ENCODE measurements at regions not wholly inside any gene's neighbourhood (a gene's known extent, or its start where the extent isn't known, plus 50 kb on each side); places are given as distances from the start of the nearest gene placed in this dataset.

GRCh38 chr4:12689457-12689856, 794.7 kb downstream of the RAB28 start:
- no peaks in the 10 kb centered on the region for H3K9me3 ChIP-seq
- no peaks in the 10 kb centered on the region for H3K27me3 ChIP-seq
- H3K36me3 ChIP-seq = no peaks in the 10 kb centered on the region
- intact Hi-C loops (cut with DNase I; ENCODE audit: low total_unique reads) = no loop called here
- no peak overlapping the region for H3K4me3 ChIP-seq
- no peaks in the 10 kb centered on the region for H3K4me1 ChIP-seq
- DNase-seq = no peak
- H3K27ac ChIP-seq = no peak overlapping the region
- TF ChIP-seq, protein P1, sequence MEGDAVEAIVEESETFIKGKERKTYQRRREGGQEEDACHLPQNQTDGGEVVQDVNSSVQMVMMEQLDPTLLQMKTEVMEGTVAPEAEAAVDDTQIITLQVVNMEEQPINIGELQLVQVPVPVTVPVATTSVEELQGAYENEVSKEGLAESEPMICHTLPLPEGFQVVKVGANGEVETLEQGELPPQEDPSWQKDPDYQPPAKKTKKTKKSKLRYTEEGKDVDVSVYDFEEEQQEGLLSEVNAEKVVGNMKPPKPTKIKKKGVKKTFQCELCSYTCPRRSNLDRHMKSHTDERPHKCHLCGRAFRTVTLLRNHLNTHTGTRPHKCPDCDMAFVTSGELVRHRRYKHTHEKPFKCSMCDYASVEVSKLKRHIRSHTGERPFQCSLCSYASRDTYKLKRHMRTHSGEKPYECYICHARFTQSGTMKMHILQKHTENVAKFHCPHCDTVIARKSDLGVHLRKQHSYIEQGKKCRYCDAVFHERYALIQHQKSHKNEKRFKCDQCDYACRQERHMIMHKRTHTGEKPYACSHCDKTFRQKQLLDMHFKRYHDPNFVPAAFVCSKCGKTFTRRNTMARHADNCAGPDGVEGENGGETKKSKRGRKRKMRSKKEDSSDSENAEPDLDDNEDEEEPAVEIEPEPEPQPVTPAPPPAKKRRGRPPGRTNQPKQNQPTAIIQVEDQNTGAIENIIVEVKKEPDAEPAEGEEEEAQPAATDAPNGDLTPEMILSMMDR (IDR thresholded peaks at IDR 0.05) = no peak

DNA sequence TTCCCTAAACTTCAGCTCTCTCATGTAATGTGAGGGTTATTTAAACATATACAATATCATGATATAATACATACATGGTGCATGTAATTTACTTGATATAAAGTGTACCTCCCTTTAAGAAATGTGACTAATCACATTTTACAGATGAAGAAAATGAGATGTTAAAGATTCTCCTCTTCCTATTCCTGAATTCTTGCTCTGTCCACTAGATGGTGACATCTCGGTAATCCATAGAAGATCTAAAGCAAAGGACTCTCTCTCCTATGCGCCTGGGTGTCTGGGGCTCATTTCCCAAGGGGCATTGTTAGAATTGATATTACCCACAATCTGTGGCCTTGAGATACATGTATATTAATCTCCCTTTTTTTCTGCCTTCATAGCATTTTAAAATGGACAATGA, 804.9 kb downstream of the RAB28 start:
- no peak for DNase-seq
- Histone ChIP-seq H3K9me3 (no peaks in the 10 kb centered on the region), H3K27ac (no peak overlapping the region), H3K36me3 (no peaks in the 10 kb centered on the region), H3K4me1 (no peaks in the 10 kb centered on the region), H3K4me3 (no peak overlapping the region), H3K27me3 (no peaks in the 10 kb centered on the region)
- intact Hi-C loops (cut with DNase I; ENCODE audit: low total_unique reads) = no loop called here
- TF ChIP-seq POLR2A (IDR thresholded peaks at IDR 0.05) = no peak
- TF ChIP-seq, protein P1 (IDR thresholded peaks at IDR 0.05) = no peak

- no peaks in the 10 kb centered on the region for H3K9me3 ChIP-seq
- H3K4me1 ChIP-seq = no peaks in the 10 kb centered on the region
- no peak for DNase-seq
- no peaks in the 10 kb centered on the region for H3K27me3 ChIP-seq
- no peaks in the 10 kb centered on the region for H3K36me3 ChIP-seq
- no peak overlapping the region for H3K27ac ChIP-seq
- H3K4me3 ChIP-seq = no peak overlapping the region
- TF ChIP-seq, protein P1 (IDR thresholded peaks at IDR 0.05) = no peak
- TF ChIP-seq POLR2A (IDR thresholded peaks at IDR 0.05) = no peak
- intact Hi-C loops (cut with DNase I; ENCODE audit: low total_unique reads) = no loop called here
Observed at GRCh38 chr4:12674184-12674583, 810.0 kb downstream of the RAB28 start.

DNA sequence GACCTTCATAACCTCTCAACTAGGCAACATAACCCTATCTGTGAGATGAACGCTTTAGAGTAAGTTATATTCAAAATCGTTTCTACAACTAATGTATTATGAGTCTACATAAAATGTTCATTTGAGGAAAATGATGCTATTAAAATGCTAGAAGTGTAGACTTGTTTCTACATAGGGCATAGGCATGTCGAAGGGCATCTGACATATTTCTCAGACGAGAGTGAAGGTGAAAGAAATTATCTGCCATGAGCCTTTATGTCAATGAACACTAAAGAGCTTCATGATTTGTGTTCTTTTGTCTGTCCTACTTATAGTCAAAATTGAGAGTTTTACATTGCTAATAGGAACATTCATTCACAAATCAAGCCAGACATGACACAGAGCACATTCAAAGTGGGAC, 811.8 kb downstream of the RAB28 start:
- DNase-seq = no peak
- intact Hi-C loops (cut with DNase I; ENCODE audit: low total_unique reads) = no loop called here
- no peaks in the 10 kb centered on the region for H3K27me3 ChIP-seq
- H3K4me3 ChIP-seq = no peak overlapping the region
- no peaks in the 10 kb centered on the region for H3K4me1 ChIP-seq
- H3K27ac ChIP-seq = no peak overlapping the region
- TF ChIP-seq, protein P1 (IDR thresholded peaks at IDR 0.05) = no peak
- no peak for TF ChIP-seq POLR2A (IDR thresholded peaks at IDR 0.05)
- no peaks in the 10 kb centered on the region for H3K36me3 ChIP-seq
- no peaks in the 10 kb centered on the region for H3K9me3 ChIP-seq

- no peak for DNase-seq
- TF ChIP-seq, protein P1 (IDR thresholded peaks at IDR 0.05) = no peak
- no peak for TF ChIP-seq POLR2A (IDR thresholded peaks at IDR 0.05)
- intact Hi-C loops (cut with DNase I; ENCODE audit: low total_unique reads) = no loop called here
Observed at GRCh38 chr4:12658146-12658545, 826.0 kb downstream of the RAB28 start.

More at GRCh38 chr4:12658146-12658545, 826.0 kb downstream of the RAB28 start:
- Histone ChIP-seq H3K4me3 (no peak overlapping the region), H3K27ac (no peak overlapping the region), H3K36me3 (no peaks in the 10 kb centered on the region), H3K9me3 (no peaks in the 10 kb centered on the region), H3K4me1 (no peaks in the 10 kb centered on the region), H3K27me3 (no peaks in the 10 kb centered on the region)
